COLO668 (cell line): ENCODE measurements at regions not wholly inside any gene's neighbourhood (a gene's known extent, or its start where the extent isn't known, plus 50 kb on each side); places are given as distances from the start of the nearest gene placed in this dataset.

ENCODE experiments used
- DNase-seq: peaks from one replicate; lab custom pipeline; 2025; ENCODE audit not compliant: unreplicated experiment; lab: John Stamatoyannopoulos, UW

DNA sequence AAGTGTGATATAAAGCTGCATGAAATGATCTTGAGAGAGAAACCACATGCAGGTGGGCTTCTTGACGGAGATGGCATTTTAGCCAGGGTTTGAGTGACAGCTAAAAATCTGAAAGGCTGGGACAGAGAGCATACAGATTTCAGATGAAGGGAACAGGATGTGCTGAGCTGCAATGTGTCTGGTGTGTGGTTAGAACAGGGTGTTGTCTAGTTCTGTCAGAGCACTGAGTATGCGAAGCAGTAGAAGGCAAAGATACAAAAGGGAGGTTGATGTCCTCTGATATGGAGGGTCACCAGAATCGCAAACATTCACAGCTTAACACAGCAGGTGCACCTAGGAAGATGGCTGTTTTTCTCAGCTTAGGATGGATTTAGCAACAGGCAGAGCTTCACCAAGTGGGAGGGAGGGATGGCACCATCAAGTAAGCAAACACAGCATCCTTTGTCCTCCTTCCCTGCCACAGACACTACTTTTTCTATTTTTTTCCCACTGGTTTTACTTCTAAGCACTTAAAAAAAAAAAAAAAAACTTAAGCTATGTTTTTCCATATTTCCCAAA, 182.5 kb downstream of the TMX3 start:
- DNase-seq = no peak

DNA sequence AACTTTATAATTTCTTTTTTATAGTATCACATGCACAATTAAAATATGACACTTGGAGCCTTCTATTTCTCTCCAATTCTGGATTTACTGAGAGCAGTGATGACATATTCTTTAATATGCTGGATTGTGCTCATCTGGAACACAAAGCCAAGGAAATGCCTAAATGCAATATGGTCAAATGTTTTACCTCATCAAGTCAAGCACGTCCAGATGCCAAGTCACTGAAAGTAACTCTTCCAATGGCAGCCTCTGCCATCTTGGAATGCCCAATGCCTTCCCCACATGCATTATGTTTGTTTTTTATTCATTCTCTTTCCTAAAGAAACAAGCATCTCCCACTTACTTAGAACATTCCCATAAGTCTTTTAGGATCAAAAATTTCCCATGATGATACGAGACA, 189.8 kb downstream of the TMX3 start:
- no peak for DNase-seq

GRCh38 chr18:68520406-68521075, 194.4 kb downstream of the TMX3 start:
- DNase-seq = no peak

DNA sequence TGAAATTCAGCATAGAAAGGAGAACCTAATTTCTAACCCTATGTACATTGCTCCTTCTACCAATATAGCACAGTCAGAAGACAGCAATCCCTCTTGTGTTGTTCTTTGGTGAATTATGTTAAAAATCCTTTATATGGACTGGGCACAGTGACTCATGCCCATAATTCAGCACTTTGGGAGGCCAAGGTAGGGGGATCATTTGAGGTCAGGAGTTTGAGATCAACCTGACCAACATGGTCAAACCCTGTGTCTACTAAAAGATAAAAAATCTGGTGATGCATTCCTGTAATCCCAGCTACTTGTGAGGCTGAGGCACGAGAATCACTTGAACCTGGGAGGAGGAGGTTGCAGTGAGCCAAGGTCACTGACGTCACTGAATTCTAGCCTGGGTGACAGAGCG, 195.6 kb downstream of the TMX3 start:
- no peak for DNase-seq

- no peak for DNase-seq
These were observed 205.0 kb downstream of the TMX3 start for GRCh38 chr18:68509902-68510301.

GRCh38 chr18:68507781-68508180, 207.1 kb downstream of the TMX3 start:
- DNase-seq = no peak

DNA sequence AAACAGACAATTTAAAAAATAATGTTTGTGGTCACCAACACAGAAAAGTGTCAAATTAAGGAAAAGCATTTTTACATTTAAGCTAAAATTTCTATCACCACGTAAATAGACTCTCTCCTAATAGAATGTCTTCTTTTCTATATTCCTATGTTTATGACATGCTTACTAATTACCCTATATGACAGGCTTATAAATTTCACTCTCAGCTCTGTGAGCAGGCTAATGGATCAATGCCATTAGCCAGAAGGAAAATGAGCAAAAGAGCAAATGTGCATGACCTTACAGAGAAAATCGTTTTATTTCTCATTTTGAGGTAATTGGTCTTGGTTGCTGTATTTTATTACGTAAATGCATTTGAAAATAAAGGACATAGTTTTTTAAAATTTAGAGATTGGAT, 209.7 kb downstream of the TMX3 start:
- DNase-seq = no peak

GRCh38 chr18:68504441-68505177, 210.3 kb downstream of the TMX3 start:
- DNase-seq = no peak

DNA sequence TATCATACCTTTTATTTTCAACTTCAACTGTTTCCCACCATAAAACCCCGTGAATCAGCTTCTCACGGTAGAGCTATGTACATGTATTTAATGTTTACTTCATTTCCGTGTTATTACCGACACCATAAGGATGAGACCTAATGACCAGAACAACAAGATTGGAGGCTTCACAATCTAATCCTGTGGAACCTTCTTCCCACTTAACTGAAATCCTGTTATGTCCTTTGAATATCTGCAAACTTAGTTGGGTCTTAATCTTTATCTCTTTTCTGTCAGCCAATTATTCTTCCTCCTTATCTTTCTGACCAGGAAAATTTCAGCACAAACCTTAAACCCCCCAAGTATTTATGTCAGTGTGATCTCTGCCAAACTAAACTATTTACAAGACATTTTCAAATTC, 214.4 kb downstream of the TMX3 start:
- no peak for DNase-seq

GRCh38 chr18:68499141-68499540, 215.8 kb downstream of the TMX3 start:
- DNase-seq = no peak

GRCh38 chr18:68498636-68499035, 216.3 kb downstream of the TMX3 start:
- no peak for DNase-seq

DNA sequence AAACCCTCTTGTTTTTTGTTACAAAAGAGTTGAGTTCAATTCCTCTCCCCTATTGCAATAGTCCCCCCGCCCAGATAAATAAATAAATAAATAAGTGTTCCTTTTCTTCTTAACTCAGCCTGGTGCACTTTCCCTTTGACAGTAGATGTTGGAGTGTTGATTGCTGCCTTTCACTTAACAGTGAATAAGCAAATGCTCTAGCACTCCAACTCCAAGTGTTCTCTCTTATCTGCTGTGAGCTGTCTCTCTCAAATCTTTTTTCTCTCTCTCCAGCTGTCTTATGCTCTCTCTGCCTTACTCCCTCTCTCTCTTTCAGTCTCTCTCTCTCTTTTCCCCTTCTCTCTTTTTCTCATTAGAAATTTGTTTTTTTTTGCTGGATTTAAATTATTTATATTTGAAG, 216.7 kb downstream of the TMX3 start:
- DNase-seq = no peak

GRCh38 chr18:68494802-68495581, 219.9 kb downstream of the TMX3 start:
- no peak for DNase-seq

DNA sequence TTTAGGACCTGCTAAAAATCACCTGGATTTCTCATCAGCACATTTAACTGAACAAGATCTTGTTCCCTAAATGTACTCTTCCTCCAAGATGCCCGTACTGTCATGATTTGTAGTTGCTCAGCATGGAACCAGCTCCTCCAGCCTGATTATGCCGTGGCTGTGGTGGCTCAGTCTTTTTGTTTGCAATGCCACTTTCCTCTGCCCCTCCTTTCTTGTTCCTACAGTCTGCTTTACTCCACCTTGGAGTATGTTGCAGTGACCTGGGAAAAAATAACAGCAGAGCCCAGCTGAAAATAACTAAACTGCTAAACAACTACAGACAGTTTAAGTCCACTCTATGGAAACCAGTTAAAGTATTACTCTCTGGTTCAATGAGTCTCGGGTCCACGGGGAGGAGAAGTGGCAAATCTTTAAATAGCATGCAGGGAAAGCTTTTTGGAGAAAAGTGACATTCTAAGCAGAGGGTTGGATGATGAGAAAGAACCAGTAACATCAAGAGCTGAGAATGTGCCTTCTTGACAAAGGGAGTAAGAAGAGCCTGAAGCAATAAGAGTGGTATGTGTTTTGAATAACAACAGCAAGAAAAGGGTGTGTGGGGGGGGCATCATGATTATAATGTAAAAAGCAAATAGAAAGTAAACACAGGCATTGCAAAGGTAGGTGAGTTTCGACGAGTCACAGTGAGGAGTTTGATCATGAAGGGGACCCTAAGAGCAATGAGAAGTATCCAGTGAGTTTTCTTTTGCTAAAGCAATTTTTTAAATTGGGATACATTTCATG, 225.7 kb downstream of the TMX3 start:
- no peak for DNase-seq

GRCh38 chr18:68484241-68484640, 230.7 kb downstream of the TMX3 start:
- no peak for DNase-seq

GRCh38 chr18:68482815-68483214, 232.1 kb downstream of the TMX3 start:
- no peak for DNase-seq

DNA sequence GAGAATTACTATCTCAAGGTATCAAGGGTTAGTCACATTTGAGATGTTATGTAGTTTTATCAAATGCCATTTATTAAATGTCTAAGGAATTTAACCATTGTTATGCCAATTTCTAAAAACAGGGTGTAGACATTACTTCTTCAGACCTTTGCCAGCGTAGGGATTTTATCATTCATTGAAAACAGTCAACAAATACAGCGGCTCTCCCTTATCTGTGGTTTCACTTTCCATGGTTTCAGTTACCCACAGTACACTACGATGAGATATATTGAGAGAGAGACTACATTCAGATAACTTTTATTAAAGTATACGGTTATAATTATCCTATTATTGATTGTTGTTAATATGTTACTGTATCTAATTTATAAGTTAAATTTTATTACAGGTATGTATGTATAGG, 234.7 kb downstream of the TMX3 start:
- no peak for DNase-seq

DNA sequence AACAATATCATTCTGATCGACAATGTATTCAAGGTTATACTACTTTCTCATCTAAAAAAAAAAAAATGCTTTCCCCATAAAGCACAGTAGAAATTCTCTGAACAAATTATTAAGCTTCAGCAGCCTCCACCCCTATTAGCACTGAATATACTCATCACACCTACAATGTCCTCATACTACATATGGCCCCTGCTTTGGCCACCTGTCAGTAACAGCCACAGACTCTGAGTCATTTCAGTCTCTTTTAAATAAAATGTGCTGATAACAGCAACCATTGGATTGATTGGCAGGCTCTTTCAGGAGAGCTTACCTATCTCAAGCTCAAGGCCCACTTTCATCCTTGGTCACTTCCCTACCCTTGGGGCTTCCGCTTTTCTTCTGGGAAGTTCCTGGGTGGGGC, 236.7 kb downstream of the TMX3 start:
- DNase-seq = no peak

DNA sequence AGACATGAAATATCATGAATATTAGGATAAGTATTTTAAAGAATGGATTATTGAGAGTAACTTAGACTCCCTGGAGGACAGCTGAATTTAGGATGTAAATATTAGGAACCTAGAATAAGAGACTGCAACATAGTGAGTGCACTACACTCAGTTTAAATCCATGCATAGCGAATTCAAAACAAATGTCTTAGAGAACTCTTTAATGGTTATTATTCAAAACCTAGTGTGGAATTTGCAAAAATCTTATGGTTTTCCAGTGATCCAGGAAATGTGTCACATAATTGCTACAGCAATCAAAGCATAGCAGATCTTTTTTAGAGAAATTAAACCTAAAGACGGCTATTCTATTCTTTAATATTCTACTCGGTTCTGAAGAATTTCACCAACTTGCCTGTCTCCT, 239.0 kb downstream of the TMX3 start:
- DNase-seq = no peak

DNA sequence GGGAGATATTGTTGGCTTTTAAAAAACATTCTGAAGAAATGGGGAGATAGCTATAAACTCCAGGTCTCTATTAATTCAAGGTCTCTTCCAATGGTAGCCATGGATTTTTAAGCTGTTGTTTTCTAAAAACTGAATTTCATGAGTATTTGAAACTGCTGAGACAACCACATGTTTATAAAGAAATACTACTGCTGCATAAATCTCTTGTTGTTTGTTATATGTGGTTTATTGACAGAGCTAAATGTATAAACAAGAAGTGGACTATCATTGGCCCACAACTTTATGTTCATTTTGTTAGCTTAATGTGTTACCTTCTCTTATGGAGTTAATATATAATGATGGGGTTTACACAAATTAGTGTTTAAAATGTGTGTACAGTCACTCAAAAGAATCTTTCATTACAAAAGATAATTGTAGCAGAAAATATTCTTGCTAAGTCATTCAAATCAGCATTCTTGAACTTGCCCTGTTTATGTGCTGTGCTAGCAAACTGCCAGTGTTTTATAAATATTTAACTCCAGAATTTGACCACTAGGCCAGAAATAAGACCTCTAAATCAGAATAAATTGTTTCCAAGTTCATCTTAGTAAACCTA, 242.1 kb downstream of the TMX3 start:
- no peak for DNase-seq
